SK-N-SH treated with all-trans-retinoic acid at 6 μM for 48 hours (cell line): ENCODE measurements at regions not wholly inside any gene's neighbourhood (a gene's known extent, or its start where the extent isn't known, plus 50 kb on each side); places are given as distances from the start of the nearest gene placed in this dataset.

Experiments
- ATAC-seq: fragments of 200-7000 bp; cut with Tn5 transposase; 3 replicates; pipeline ENCODE4 v1.9.1; 2020; ENCODE audit warnings: mild to moderate bottlenecking, moderate library complexity
- ARNTL ChIP-seq: fragments of 450-650 bp; formaldehyde crosslinking; IDR thresholded peaks from 2 replicates; pipeline ENCODE4 v1.5.0; 2020; ENCODE audit warnings: low read depth, mild to moderate bottlenecking, moderate library complexity, borderline replicate concordance
- BACH2 ChIP-seq: fragments of 250-450 bp; sonication (Bioruptor Pico); IDR thresholded peaks from 2 replicates; pipeline ENCODE4 v1.9.0; 2021; ENCODE audit warnings: mild to moderate bottlenecking, borderline replicate concordance
- CSDC2 ChIP-seq: fragments of 250-450 bp; sonication (Bioruptor Pico); IDR thresholded peaks from 2 replicates; pipeline ENCODE4 v1.5.0; 2020; ENCODE audit warnings: mild to moderate bottlenecking, moderate library complexity
- ESRRG ChIP-seq: fragments of 250-450 bp; sonication (Bioruptor Pico); IDR thresholded peaks from 2 replicates; pipeline ENCODE4 v1.6.1; 2021; ENCODE audit warnings: mild to moderate bottlenecking
- GLIS3 ChIP-seq: fragments of 250-450 bp; sonication (Bioruptor Pico); IDR thresholded peaks from 2 replicates; pipeline ENCODE4 v1.5.0; 2020; ENCODE audit warnings: mild to moderate bottlenecking, moderate library complexity
- ISL1 ChIP-seq: fragments of 250-450 bp; sonication (Bioruptor Pico); IDR thresholded peaks from 2 replicates; pipeline ENCODE4 v2.1.2; 2022; ENCODE audit warnings: mild to moderate bottlenecking, moderate library complexity
- OSR1 ChIP-seq: fragments of 250-450 bp; sonication (Bioruptor Pico); IDR thresholded peaks from 2 replicates; pipeline ENCODE4 v1.8.0; 2022; ENCODE audit warnings: moderate library complexity, mild to moderate bottlenecking, inconsistent platforms
- POU6F1 ChIP-seq: fragments of 250-450 bp; sonication (Bioruptor Pico); IDR thresholded peaks from 2 replicates; pipeline ENCODE4 v1.8.0; 2021; ENCODE audit warnings: low read depth, mild to moderate bottlenecking, moderate library complexity, borderline replicate concordance
- RARB ChIP-seq: fragments of 250-450 bp; sonication (Bioruptor Pico); IDR thresholded peaks from 2 replicates; pipeline ENCODE4 v1.8.0; 2021; ENCODE audit warnings: mild to moderate bottlenecking, moderate library complexity
- SNAI2 ChIP-seq: fragments of 250-450 bp; sonication (Bioruptor Pico); IDR thresholded peaks from 2 replicates; pipeline ENCODE4 v1.5.0; 2020; ENCODE audit warnings: mild to moderate bottlenecking, moderate library complexity
- TCF4 ChIP-seq: fragments of 250-450 bp; sonication (Bioruptor Pico); IDR thresholded peaks from 2 replicates; pipeline ENCODE4 v1.8.0; 2021; ENCODE audit warnings: mild to moderate bottlenecking, moderate library complexity, borderline replicate concordance
- TOX ChIP-seq: fragments of 250-450 bp; sonication (Bioruptor Pico); IDR thresholded peaks from 2 replicates; pipeline ENCODE4 v1.8.0; 2021; ENCODE audit warnings: mild to moderate bottlenecking, moderate library complexity, borderline replicate concordance
- TSHZ2 ChIP-seq: fragments of 250-450 bp; sonication (Bioruptor Pico); IDR thresholded peaks from 2 replicates; pipeline ENCODE4 v1.5.0; 2020; ENCODE audit warnings: mild to moderate bottlenecking, moderate library complexity
- ZC3H10 ChIP-seq: fragments of 250-450 bp; sonication (Bioruptor Pico); IDR thresholded peaks from 2 replicates; pipeline ENCODE4 v1.5.1; 2021; ENCODE audit warnings: mild to moderate bottlenecking, moderate library complexity
- ZFP3 ChIP-seq: fragments of 250-450 bp; sonication (Bioruptor Pico); IDR thresholded peaks from 2 replicates; pipeline ENCODE4 v1.5.0; 2020; ENCODE audit warnings: mild to moderate bottlenecking, moderate library complexity
- ZFP30 ChIP-seq: fragments of 450-650 bp; formaldehyde crosslinking; IDR thresholded peaks from 2 replicates; pipeline ENCODE4 v1.5.0; 2022; ENCODE audit warnings: mild to moderate bottlenecking, moderate library complexity
- ZNF565 ChIP-seq: fragments of 450-650 bp; formaldehyde crosslinking; conservative IDR thresholded peaks from 2 replicates; pipeline ENCODE4 v1.5.0; 2020; ENCODE audit warnings: low read depth, mild to moderate bottlenecking, moderate library complexity
- ZNF70 ChIP-seq: fragments of 450-650 bp; formaldehyde crosslinking; IDR thresholded peaks from 2 replicates; pipeline ENCODE4 v1.5.0; 2020; ENCODE audit warnings: mild to moderate bottlenecking, moderate library complexity
- ZNF8 ChIP-seq: fragments of 450-650 bp; formaldehyde crosslinking; IDR thresholded peaks from 2 replicates; pipeline ENCODE4 v1.5.0; 2020; ENCODE audit warnings: mild to moderate bottlenecking, moderate library complexity
- TF ChIP-seq, protein P1 (sequence below): fragments of 250-450 bp; sonication (Bioruptor Pico); IDR thresholded peaks from 2 replicates; pipeline ENCODE4 v1.5.1; 2021; ENCODE audit warnings: mild to moderate bottlenecking, moderate library complexity
- TF ChIP-seq, protein P2 (sequence below): fragments of 250-450 bp; sonication (Bioruptor Pico); IDR thresholded peaks from 2 replicates; pipeline ENCODE4 v1.5.1; 2020; ENCODE audit warnings: low read depth, mild to moderate bottlenecking, moderate library complexity
- TF ChIP-seq, protein P3 (sequence below): fragments of 250-450 bp; sonication (Bioruptor Pico); IDR thresholded peaks from 2 replicates; pipeline ENCODE4 v1.8.0; 2020; ENCODE audit warnings: mild to moderate bottlenecking, moderate library complexity, borderline replicate concordance

- no peak for ATAC-seq
These were observed 269.6 kb upstream of the NEBL start for GRCh38 chr10:21166557-21167287.

GRCh38 chr10:21165489-21165888, 268.4 kb upstream of the NEBL start:
- no peak for ATAC-seq
- no peak for TF ChIP-seq TSHZ2 (CRISPR knock-in tag)
- TF ChIP-seq ZNF70 (CRISPR knock-in tag) = no peak
- no peak for TF ChIP-seq ZFP3 (CRISPR knock-in tag)
- TF ChIP-seq, protein P1, sequence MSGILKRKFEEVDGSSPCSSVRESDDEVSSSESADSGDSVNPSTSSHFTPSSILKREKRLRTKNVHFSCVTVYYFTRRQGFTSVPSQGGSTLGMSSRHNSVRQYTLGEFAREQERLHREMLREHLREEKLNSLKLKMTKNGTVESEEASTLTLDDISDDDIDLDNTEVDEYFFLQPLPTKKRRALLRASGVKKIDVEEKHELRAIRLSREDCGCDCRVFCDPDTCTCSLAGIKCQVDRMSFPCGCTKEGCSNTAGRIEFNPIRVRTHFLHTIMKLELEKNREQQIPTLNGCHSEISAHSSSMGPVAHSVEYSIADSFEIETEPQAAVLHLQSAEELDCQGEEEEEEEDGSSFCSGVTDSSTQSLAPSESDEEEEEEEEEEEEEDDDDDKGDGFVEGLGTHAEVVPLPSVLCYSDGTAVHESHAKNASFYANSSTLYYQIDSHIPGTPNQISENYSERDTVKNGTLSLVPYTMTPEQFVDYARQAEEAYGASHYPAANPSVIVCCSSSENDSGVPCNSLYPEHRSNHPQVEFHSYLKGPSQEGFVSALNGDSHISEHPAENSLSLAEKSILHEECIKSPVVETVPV (CRISPR knock-in tag) = no peak
- no peak for TF ChIP-seq BACH2 (CRISPR knock-in tag)
- no peak for TF ChIP-seq TCF4 (CRISPR knock-in tag)
- no peak for TF ChIP-seq ISL1

More at GRCh38 chr10:21166557-21167287, 269.6 kb upstream of the NEBL start:
- TF ChIP-seq BACH2 (CRISPR knock-in tag) (no peak), POU6F1 (no peak), ZFP3 (CRISPR knock-in tag) (no peak), CSDC2 (CRISPR knock-in tag) (no peak), GLIS3 (CRISPR knock-in tag) (no peak), ZNF565 (CRISPR knock-in tag) (no peak), SNAI2 (no peak), TOX (CRISPR knock-in tag) (no peak), ZC3H10 (CRISPR knock-in tag) (no peak), ESRRG (CRISPR knock-in tag) (no peak), TSHZ2 (CRISPR knock-in tag) (no peak), ISL1 (no peak), ZNF8 (no peak), ARNTL (no peak), RARB (CRISPR knock-in tag) (no peak), ZFP30 (CRISPR knock-in tag) (no peak), OSR1 (no peak)
- TF ChIP-seq, protein P2, sequence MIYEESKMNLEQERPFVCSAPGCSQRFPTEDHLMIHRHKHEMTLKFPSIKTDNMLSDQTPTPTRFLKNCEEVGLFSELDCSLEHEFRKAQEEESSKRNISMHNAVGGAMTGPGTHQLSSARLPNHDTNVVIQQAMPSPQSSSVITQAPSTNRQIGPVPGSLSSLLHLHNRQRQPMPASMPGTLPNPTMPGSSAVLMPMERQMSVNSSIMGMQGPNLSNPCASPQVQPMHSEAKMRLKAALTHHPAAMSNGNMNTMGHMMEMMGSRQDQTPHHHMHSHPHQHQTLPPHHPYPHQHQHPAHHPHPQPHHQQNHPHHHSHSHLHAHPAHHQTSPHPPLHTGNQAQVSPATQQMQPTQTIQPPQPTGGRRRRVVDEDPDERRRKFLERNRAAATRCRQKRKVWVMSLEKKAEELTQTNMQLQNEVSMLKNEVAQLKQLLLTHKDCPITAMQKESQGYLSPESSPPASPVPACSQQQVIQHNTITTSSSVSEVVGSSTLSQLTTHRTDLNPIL (CRISPR knock-in tag) = no peak
- TF ChIP-seq, protein P1 (CRISPR knock-in tag) = no peak
- TF ChIP-seq, protein P3, sequence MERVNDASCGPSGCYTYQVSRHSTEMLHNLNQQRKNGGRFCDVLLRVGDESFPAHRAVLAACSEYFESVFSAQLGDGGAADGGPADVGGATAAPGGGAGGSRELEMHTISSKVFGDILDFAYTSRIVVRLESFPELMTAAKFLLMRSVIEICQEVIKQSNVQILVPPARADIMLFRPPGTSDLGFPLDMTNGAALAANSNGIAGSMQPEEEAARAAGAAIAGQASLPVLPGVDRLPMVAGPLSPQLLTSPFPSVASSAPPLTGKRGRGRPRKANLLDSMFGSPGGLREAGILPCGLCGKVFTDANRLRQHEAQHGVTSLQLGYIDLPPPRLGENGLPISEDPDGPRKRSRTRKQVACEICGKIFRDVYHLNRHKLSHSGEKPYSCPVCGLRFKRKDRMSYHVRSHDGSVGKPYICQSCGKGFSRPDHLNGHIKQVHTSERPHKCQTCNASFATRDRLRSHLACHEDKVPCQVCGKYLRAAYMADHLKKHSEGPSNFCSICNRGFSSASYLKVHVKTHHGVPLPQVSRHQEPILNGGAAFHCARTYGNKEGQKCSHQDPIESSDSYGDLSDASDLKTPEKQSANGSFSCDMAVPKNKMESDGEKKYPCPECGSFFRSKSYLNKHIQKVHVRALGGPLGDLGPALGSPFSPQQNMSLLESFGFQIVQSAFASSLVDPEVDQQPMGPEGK (CRISPR knock-in tag) = no peak
